Calu3 (cell line): ENCODE measurements at regions not wholly inside any gene's neighbourhood (a gene's known extent, or its start where the extent isn't known, plus 50 kb on each side); places are given as distances from the start of the nearest gene placed in this dataset.

ENCODE experiments used
- BruUV-seq: library from RNA; stranded (reverse); fragments of 400-500 nt; replicated peaks from 2 replicates; lab custom pipeline; 2021; lab: Mats Ljungman, UMichigan
- CTCF ChIA-PET: fragments of 300-600 bp; sonication (Branson Sonifier 250); formaldehyde crosslinking; loops from one replicate; lab custom pipeline; 2022; ENCODE audit warnings: antibody characterized with exemption; lab: Charles Lee
- DNase-seq: peaks from one replicate; pipeline ENCODE4 v3.0.0; 2022
- H3K27ac Mint-ChIP-seq: one replicate; pipeline ENCODE4 v1.8.0; 2022; ENCODE audit warnings: mixed read lengths; ENCODE audit not compliant: unreplicated experiment
- H3K27me3 Mint-ChIP-seq: one replicate; pipeline ENCODE4 v1.8.0; 2022; ENCODE audit warnings: mixed read lengths; ENCODE audit not compliant: unreplicated experiment
- H3K36me3 Mint-ChIP-seq: one replicate; pipeline ENCODE4 v1.8.0; 2022; ENCODE audit warnings: mild to moderate bottlenecking, moderate library complexity, mixed read lengths; ENCODE audit not compliant: insufficient read depth, unreplicated experiment
- H3K4me1 Mint-ChIP-seq: one replicate; pipeline ENCODE4 v1.8.0; 2022; ENCODE audit warnings: mild to moderate bottlenecking, low read depth, mixed read lengths; ENCODE audit not compliant: unreplicated experiment
- H3K4me3 Mint-ChIP-seq: one replicate; pipeline ENCODE4 v1.8.0; 2022; ENCODE audit warnings: mild to moderate bottlenecking, low read depth, moderate library complexity, mixed read lengths; ENCODE audit not compliant: unreplicated experiment
- H3K9me3 Mint-ChIP-seq: one replicate; pipeline ENCODE4 v1.8.0; 2022; ENCODE audit warnings: low read depth, mixed read lengths; ENCODE audit not compliant: unreplicated experiment
- CTCF ChIP-seq: fragments of 200-600 bp; IDR thresholded peaks from one replicate; pipeline ENCODE4 v1.8.0; 2022; ENCODE audit warnings: antibody characterized with exemption; ENCODE audit not compliant: unreplicated experiment
- intact Hi-C: fragments of 100-400 bp; cut with micrococcal nuclease; formaldehyde crosslinking; loops from one replicate; pipeline ENCODE4 v1.10.0; 2022; ENCODE audit not compliant: unreplicated experiment

DNA sequence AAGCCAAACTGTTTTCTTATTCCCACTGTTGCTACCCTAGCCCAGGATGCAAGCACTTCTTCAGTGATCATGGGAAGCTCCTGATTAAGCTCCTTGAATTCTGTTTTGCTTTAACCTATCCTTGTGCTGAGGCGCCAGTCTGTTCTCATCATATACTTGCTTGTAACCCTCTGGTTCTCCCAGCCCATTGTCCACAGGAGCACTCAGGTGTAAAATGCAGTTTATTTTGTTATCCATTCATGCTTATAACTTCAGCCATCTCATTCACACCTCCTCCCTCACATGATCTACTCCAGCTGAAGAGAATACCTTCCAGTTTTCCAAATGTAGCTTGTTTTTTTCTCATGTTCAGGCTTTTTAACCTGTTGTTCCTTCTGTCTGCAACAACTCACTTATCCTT, 402.1 kb upstream of the BRINP1 start:
- Mint-ChIP-seq H3K27me3 (no peaks in the 10 kb centered on the region), H3K4me1 (no peaks in the 10 kb centered on the region), H3K27ac (no peak overlapping the region), H3K36me3 (no peaks in the 10 kb centered on the region), H3K9me3 (peaks cover 3% of the 10 kb centered on the region), H3K4me3 (no peak overlapping the region)
- no peak for DNase-seq
- intact Hi-C loops, result no loop called here
- no TSS peak for BruUV-seq
- TF ChIP-seq CTCF, result no peak
- CTCF ChIA-PET, result no interaction called here

DNA sequence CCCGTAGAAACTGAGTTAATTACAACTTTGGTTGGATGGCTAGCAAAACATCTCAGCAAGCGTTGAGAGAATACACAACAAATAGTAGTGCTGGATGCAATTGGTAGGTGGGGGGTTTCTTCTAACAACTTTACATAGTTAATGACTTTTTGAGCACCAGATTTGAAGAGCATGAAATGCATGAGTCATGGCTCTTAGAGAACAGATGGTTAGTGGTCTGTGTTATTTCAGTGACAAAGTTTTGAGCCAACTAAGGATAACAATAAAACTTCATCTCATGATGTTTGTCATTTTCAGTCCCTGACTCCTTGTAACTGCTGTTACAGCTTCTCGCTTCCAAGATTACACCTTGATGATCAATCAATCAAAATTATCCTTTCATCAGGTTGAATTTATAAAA, 399.0 kb upstream of the BRINP1 start:
- intact Hi-C loops, result no loop called here
- no peaks in the 10 kb centered on the region for H3K4me1 Mint-ChIP-seq
- DNase-seq, result no peak
- H3K36me3 Mint-ChIP-seq, result no peaks in the 10 kb centered on the region
- peaks cover 6% of the 10 kb centered on the region for H3K9me3 Mint-ChIP-seq
- no TSS peak for BruUV-seq
- no peaks in the 10 kb centered on the region for H3K27me3 Mint-ChIP-seq
- CTCF ChIA-PET, result no interaction called here
- H3K27ac Mint-ChIP-seq, result no peak overlapping the region
- no peak overlapping the region for H3K4me3 Mint-ChIP-seq
- TF ChIP-seq CTCF, result no peak

GRCh38 chr9:119765632-119766175, 396.5 kb upstream of the BRINP1 start:
- Mint-ChIP-seq H3K4me3 (no peak overlapping the region), H3K36me3 (no peaks in the 10 kb centered on the region), H3K4me1 (no peaks in the 10 kb centered on the region), H3K27me3 (no peaks in the 10 kb centered on the region), H3K27ac (no peak overlapping the region), H3K9me3 (peaks cover 3% of the 10 kb centered on the region)
- CTCF ChIA-PET, result no interaction called here
- no TSS peak for BruUV-seq
- DNase-seq, result no peak
- intact Hi-C loops, result no loop called here
- no peak for TF ChIP-seq CTCF

DNA sequence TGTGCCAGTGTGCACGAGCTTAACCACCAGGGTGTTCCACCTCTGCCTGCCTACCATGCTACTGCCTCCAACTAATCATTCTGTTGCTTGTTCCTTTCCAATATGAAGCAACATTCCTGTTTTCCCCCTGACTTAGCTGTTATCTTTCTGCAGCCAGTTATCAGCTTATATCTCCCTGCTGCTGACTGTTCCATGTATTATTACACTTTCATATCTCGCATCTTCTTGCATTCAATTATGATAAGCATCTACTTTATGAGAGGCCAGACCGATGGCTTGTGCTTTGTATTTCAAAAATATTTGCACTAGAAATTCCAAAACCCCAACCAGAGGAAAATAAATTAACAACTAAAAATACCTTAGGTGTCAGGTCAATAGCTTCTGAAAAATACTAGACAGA, 394.0 kb upstream of the BRINP1 start:
- Mint-ChIP-seq H3K27ac (no peak overlapping the region), H3K9me3 (peaks cover 6% of the 10 kb centered on the region), H3K36me3 (no peaks in the 10 kb centered on the region), H3K27me3 (no peaks in the 10 kb centered on the region), H3K4me3 (no peak overlapping the region), H3K4me1 (no peaks in the 10 kb centered on the region)
- DNase-seq, result no peak
- intact Hi-C loops, result no loop called here
- no peak for TF ChIP-seq CTCF
- no TSS peak for BruUV-seq
- CTCF ChIA-PET, result no interaction called here
